PC-9 (cell line): ENCODE measurements at regions not wholly inside any gene's neighbourhood (a gene's known extent, or its start where the extent isn't known, plus 50 kb on each side); places are given as distances from the start of the nearest gene placed in this dataset.

ENCODE experiments used
- CTCF ChIP-seq: fragments of 200-600 bp; sonication (generic); conservative IDR thresholded peaks from 2 replicates; pipeline ENCODE4 v1.6.1; 2017; ENCODE audit warnings: mixed run types, antibody characterized with exemption, mild to moderate bottlenecking, moderate library complexity
- EZH2 ChIP-seq: fragments of 200-600 bp; sonication (generic); IDR thresholded peaks from 2 replicates; pipeline ENCODE4 v1.8.0; 2017; ENCODE audit warnings: antibody characterized with exemption, low read depth

GRCh38 chr16:86816930-86817625, 238.7 kb downstream of the FOXL1 start:
- TF ChIP-seq EZH2 = no peak
- TF ChIP-seq CTCF = no peak
